Epidermal melanocyte (primary cell): ENCODE measurements at regions not wholly inside any gene's neighbourhood (a gene's known extent, or its start where the extent isn't known, plus 50 kb on each side); places are given as distances from the start of the nearest gene placed in this dataset.
A peak's percentile ranks its signal among the peaks of the same experiment; 100 is the strongest.

ENCODE experiments used
- DNase-seq: peaks from one replicate; pipeline ENCODE4 v3.0.0; 2011; ENCODE audit warnings: low spot score; ENCODE audit not compliant: insufficient read length

- DNase-seq, result no peak
Observed at GRCh38 chr16:55115506-55115905, 184.8 kb downstream of the IRX5 start.

- peak; percentile 79 for DNase-seq
Observed at GRCh38 chr16:55116165-55116920, 185.7 kb downstream of the IRX5 start.

GRCh38 chr16:55118701-55119260 is 188.1 kb downstream of the IRX5 start:
- no peak for DNase-seq

- DNase-seq, result peak; percentile 45
Observed at GRCh38 chr16:55120408-55120807, 189.7 kb downstream of the IRX5 start.

GRCh38 chr16:55120826-55121225 is 190.2 kb downstream of the IRX5 start:
- no peak for DNase-seq

- no peak for DNase-seq
Observed at GRCh38 chr16:55123652-55124051, 193.0 kb downstream of the IRX5 start.

GRCh38 chr16:55125818-55126385 is 195.2 kb downstream of the IRX5 start:
- DNase-seq, result no peak

- no peak for DNase-seq
Observed at GRCh38 chr16:55126456-55126855, 195.8 kb downstream of the IRX5 start.

- no peak for DNase-seq
Observed at GRCh38 chr16:55130456-55130855, 193.5 kb upstream of the IRX6 start.

GRCh38 chr16:55130911-55131310 is 193.1 kb upstream of the IRX6 start:
- DNase-seq, result no peak

GRCh38 chr16:55133654-55134053 is 190.3 kb upstream of the IRX6 start:
- DNase-seq, result no peak

- DNase-seq, result no peak
Observed at GRCh38 chr16:55136356-55137150, 187.4 kb upstream of the IRX6 start.

GRCh38 chr16:55138298-55138697 is 185.7 kb upstream of the IRX6 start:
- no peak for DNase-seq

- no peak for DNase-seq
Observed at GRCh38 chr16:55142405-55142804, 181.6 kb upstream of the IRX6 start.

GRCh38 chr16:55144651-55145050 is 179.4 kb upstream of the IRX6 start:
- no peak for DNase-seq

GRCh38 chr16:55145771-55146603 is 178.0 kb upstream of the IRX6 start:
- DNase-seq, result no peak

- no peak for DNase-seq
Observed at GRCh38 chr16:55146966-55147365, 177.0 kb upstream of the IRX6 start.

GRCh38 chr16:55147396-55147795 is 176.6 kb upstream of the IRX6 start:
- no peak for DNase-seq

GRCh38 chr16:55149622-55150021 is 174.4 kb upstream of the IRX6 start:
- no peak for DNase-seq

- DNase-seq, result no peak
Observed at GRCh38 chr16:55151561-55152305, 172.3 kb upstream of the IRX6 start.
